Hepatocyte (in vitro differentiated cells): ENCODE measurements at regions not wholly inside any gene's neighbourhood (a gene's known extent, or its start where the extent isn't known, plus 50 kb on each side); places are given as distances from the start of the nearest gene placed in this dataset.

ENCODE experiments used
- DNase-seq: peaks from one replicate; pipeline ENCODE4 v3.0.0-alpha.2; 2016; ENCODE audit warnings: low spot score
- H2AFZ ChIP-seq: fragments of 200-600 bp; sonication (generic); 2 replicates; pipeline ENCODE4 v1.6.0; 2016; ENCODE audit warnings: antibody characterized with exemption, mild to moderate bottlenecking
- H3K27ac ChIP-seq: fragments of 200-600 bp; sonication (generic); 2 replicates; pipeline ENCODE4 v1.5.1; 2016; ENCODE audit warnings: mild to moderate bottlenecking
- H3K27me3 ChIP-seq: fragments of 200-600 bp; sonication (generic); 2 replicates; pipeline ENCODE4 v1.6.1; 2016
- H3K36me3 ChIP-seq: fragments of 200-600 bp; sonication (generic); replicated peaks from 2 replicates; pipeline ENCODE4 v1.5.1; 2016; ENCODE audit warnings: low read depth; ENCODE audit not compliant: insufficient read depth
- H3K4me1 ChIP-seq: fragments of 200-600 bp; sonication (generic); 2 replicates; pipeline ENCODE4 v1.5.1; 2016; ENCODE audit warnings: mild to moderate bottlenecking, moderate library complexity; ENCODE audit not compliant: insufficient read depth
- H3K4me2 ChIP-seq: fragments of 200-600 bp; sonication (generic); 2 replicates; pipeline ENCODE4 v1.6.0; 2016
- H3K4me3 ChIP-seq: fragments of 200-600 bp; sonication (generic); 2 replicates; pipeline ENCODE4 v1.5.1; 2016; ENCODE audit warnings: mild to moderate bottlenecking
- H3K79me2 ChIP-seq: fragments of 200-600 bp; sonication (generic); 2 replicates; pipeline ENCODE4 v1.6.0; 2017; ENCODE audit warnings: mild to moderate bottlenecking
- H3K9me2 ChIP-seq: fragments of 200-600 bp; sonication (generic); replicated peaks from 2 replicates; pipeline ENCODE4 v1.6.0; 2017; ENCODE audit warnings: mild to moderate bottlenecking; ENCODE audit not compliant: insufficient read depth
- H3K9me3 ChIP-seq: fragments of 200-600 bp; sonication (generic); 2 replicates; pipeline ENCODE4 v1.5.1; 2016; ENCODE audit warnings: low read depth, mild to moderate bottlenecking
- H4K20me1 ChIP-seq: fragments of 200-600 bp; sonication (generic); 2 replicates; pipeline ENCODE4 v1.6.0; 2016; ENCODE audit warnings: mild to moderate bottlenecking; ENCODE audit not compliant: insufficient read depth, poor library complexity, severe bottlenecking
- EZH2 ChIP-seq: fragments of 200-600 bp; sonication (generic); IDR thresholded peaks from 2 replicates; pipeline ENCODE4 v1.6.1; 2016; ENCODE audit warnings: antibody characterized with exemption, mild to moderate bottlenecking, borderline replicate concordance
- EZH2phosphoT487 ChIP-seq: fragments of 200-600 bp; sonication (generic); IDR thresholded peaks from one replicate; pipeline ENCODE4 v1.6.1; 2018; ENCODE audit warnings: antibody characterized with exemption, mild to moderate bottlenecking, low read depth, moderate library complexity; ENCODE audit not compliant: unreplicated experiment, severe bottlenecking
- WGBS: methylation state at CpG from one replicate; pipeline ENCODE4 v1.1.6; 2016; ENCODE audit warnings: low lambda C conversion rate; ENCODE audit errors: missing lambda C conversion rate; 5-methylcytosine and 5-hydroxymethylcytosine counted together
- TF ChIP-seq, protein P1 (sequence below): fragments of 200-600 bp; sonication (generic); IDR thresholded peaks from 2 replicates; pipeline ENCODE4 v1.5.1; 2016; ENCODE audit warnings: antibody characterized with exemption, mild to moderate bottlenecking; ENCODE audit not compliant: poor library complexity

DNA sequence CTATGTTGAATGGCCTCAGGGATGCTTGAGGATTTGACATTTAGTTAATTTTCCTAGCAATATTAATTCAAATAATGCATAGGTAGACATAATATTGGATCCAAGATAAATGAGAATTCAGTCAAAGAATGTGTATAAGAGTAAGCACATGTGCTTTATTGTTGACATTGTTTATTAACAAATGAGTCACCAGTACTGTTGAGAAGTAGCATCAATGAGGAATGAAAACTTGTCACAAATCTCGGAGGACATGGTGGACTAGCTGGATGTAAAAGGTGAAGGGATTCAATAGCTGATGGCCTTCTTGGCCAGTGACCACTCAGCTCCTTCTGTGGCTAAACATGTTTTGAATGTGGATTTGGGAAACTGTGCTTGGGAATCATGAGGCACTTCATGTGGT, 1137.0 kb downstream of the HACE1 start:
- no peak overlapping the region for H3K4me3 ChIP-seq
- no peaks in the 10 kb centered on the region for H3K9me2 ChIP-seq
- TF ChIP-seq EZH2 (no peak), EZH2phosphoT487 (no peak)
- TF ChIP-seq, protein P1, sequence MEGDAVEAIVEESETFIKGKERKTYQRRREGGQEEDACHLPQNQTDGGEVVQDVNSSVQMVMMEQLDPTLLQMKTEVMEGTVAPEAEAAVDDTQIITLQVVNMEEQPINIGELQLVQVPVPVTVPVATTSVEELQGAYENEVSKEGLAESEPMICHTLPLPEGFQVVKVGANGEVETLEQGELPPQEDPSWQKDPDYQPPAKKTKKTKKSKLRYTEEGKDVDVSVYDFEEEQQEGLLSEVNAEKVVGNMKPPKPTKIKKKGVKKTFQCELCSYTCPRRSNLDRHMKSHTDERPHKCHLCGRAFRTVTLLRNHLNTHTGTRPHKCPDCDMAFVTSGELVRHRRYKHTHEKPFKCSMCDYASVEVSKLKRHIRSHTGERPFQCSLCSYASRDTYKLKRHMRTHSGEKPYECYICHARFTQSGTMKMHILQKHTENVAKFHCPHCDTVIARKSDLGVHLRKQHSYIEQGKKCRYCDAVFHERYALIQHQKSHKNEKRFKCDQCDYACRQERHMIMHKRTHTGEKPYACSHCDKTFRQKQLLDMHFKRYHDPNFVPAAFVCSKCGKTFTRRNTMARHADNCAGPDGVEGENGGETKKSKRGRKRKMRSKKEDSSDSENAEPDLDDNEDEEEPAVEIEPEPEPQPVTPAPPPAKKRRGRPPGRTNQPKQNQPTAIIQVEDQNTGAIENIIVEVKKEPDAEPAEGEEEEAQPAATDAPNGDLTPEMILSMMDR = no peak
- H4K20me1 ChIP-seq = no peaks in the 10 kb centered on the region
- no peak overlapping the region for H3K27ac ChIP-seq
- no peak overlapping the region for H3K4me2 ChIP-seq
- H2AFZ ChIP-seq = no peak overlapping the region
- no peaks in the 10 kb centered on the region for H3K36me3 ChIP-seq
- no peaks in the 10 kb centered on the region for H3K79me2 ChIP-seq
- DNase-seq = no peak
- H3K27me3 ChIP-seq = no peaks in the 10 kb centered on the region
- no peaks in the 10 kb centered on the region for H3K4me1 ChIP-seq
- 100% methylated on average over 1 of the region's 1 CpG for WGBS
- H3K9me3 ChIP-seq = no peaks in the 10 kb centered on the region

GRCh38 chr6:103721923-103722322, 1137.8 kb downstream of the HACE1 start:
- 89% methylated on average over 2 of the region's 2 CpGs for WGBS
- H3K9me3 ChIP-seq = no peaks in the 10 kb centered on the region
- no peak overlapping the region for H3K27ac ChIP-seq
- no peaks in the 10 kb centered on the region for H3K27me3 ChIP-seq
- no peak overlapping the region for H3K4me2 ChIP-seq
- H2AFZ ChIP-seq = no peak overlapping the region
- no peaks in the 10 kb centered on the region for H3K79me2 ChIP-seq
- H3K36me3 ChIP-seq = no peaks in the 10 kb centered on the region
- H3K9me2 ChIP-seq = no peaks in the 10 kb centered on the region
- DNase-seq = no peak
- TF ChIP-seq EZH2 (no peak), EZH2phosphoT487 (no peak)
- TF ChIP-seq, protein P1 = no peak
- no peak overlapping the region for H3K4me3 ChIP-seq
- no peaks in the 10 kb centered on the region for H3K4me1 ChIP-seq
- no peaks in the 10 kb centered on the region for H4K20me1 ChIP-seq

DNA sequence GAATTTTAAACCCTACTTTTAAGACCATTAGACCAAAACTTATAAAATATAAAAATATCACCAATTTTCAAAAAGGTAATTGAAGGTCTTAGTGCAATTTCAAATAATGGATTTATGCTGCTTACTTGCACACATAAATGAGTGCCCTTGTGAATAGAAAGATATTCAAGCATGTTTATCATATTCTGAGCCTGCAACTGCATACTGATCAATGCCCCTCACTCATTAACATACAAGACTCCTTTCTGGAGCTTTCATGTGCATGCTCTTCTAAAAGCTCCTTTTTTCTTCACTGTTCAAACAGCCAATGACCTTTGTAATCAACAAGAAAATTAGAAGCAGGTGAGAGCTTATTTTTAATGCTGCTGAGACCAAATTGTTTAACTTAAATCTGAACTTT, 1139.3 kb downstream of the HACE1 start:
- no peak overlapping the region for H3K4me2 ChIP-seq
- H3K4me1 ChIP-seq = no peaks in the 10 kb centered on the region
- H2AFZ ChIP-seq = no peak overlapping the region
- no peaks in the 10 kb centered on the region for H3K79me2 ChIP-seq
- TF ChIP-seq, protein P1 = no peak
- no peaks in the 10 kb centered on the region for H3K9me2 ChIP-seq
- H3K27me3 ChIP-seq = no peaks in the 10 kb centered on the region
- no peak overlapping the region for H3K4me3 ChIP-seq
- DNase-seq = no peak
- no peak overlapping the region for H3K27ac ChIP-seq
- no peaks in the 10 kb centered on the region for H4K20me1 ChIP-seq
- no peaks in the 10 kb centered on the region for H3K9me3 ChIP-seq
- no peaks in the 10 kb centered on the region for H3K36me3 ChIP-seq

DNA sequence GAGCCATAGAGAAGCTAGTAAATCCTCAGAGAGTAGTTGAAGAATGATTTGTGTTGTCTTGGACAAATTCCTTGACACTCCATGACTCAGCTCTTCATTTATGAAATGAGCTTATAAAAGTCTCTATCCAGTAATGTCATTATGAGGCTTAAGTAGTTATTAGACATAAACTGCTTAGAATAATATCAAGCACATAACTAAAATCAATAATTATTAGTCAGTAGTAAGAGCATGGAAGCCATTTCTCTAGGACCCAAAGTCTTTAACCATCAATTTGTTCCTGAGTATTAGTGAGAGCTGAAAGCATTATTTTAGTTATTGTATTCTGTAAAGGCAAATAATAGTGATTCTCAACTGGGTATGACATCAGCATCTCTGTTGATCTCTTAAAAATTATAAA, 1140.2 kb downstream of the HACE1 start:
- no peaks in the 10 kb centered on the region for H3K79me2 ChIP-seq
- H3K4me2 ChIP-seq = no peak overlapping the region
- no peak for TF ChIP-seq EZH2phosphoT487
- TF ChIP-seq, protein P1 = no peak
- no peak for TF ChIP-seq EZH2
- H3K27ac ChIP-seq = no peak overlapping the region
- H3K4me1 ChIP-seq = no peaks in the 10 kb centered on the region
- DNase-seq = no peak
- H3K27me3 ChIP-seq = no peaks in the 10 kb centered on the region
- no peak overlapping the region for H3K4me3 ChIP-seq
- H4K20me1 ChIP-seq = no peaks in the 10 kb centered on the region
- no peak overlapping the region for H2AFZ ChIP-seq
- no peaks in the 10 kb centered on the region for H3K9me2 ChIP-seq
- H3K9me3 ChIP-seq = no peaks in the 10 kb centered on the region
- H3K36me3 ChIP-seq = no peaks in the 10 kb centered on the region
